Activated CD8-positive, alpha-beta memory T cell treated with anti-CD3 and anti-CD28 coated beads for 36 hours (primary cell): ENCODE measurements at regions not wholly inside any gene's neighbourhood (a gene's known extent, or its start where the extent isn't known, plus 50 kb on each side); places are given as distances from the start of the nearest gene placed in this dataset.

Experiments used
- CTCF ChIA-PET: fragments of 350-600 bp; sonication (Branson Sonifier 250); formaldehyde crosslinking; loops from one replicate; lab custom pipeline; 2021; ENCODE audit warnings: antibody characterized with exemption; lab: Charles Lee
- POLR2A ChIA-PET: fragments of 350-600 bp; sonication (Branson Sonifier 250); formaldehyde crosslinking; loops from one replicate; lab custom pipeline; 2021; ENCODE audit warnings: antibody characterized with exemption; lab: Charles Lee

- POLR2A ChIA-PET: no interaction called here
- CTCF ChIA-PET: no interaction called here
These were observed 163.0 kb upstream of the KAZN start for GRCh38 chr1:14435368-14436023.

DNA sequence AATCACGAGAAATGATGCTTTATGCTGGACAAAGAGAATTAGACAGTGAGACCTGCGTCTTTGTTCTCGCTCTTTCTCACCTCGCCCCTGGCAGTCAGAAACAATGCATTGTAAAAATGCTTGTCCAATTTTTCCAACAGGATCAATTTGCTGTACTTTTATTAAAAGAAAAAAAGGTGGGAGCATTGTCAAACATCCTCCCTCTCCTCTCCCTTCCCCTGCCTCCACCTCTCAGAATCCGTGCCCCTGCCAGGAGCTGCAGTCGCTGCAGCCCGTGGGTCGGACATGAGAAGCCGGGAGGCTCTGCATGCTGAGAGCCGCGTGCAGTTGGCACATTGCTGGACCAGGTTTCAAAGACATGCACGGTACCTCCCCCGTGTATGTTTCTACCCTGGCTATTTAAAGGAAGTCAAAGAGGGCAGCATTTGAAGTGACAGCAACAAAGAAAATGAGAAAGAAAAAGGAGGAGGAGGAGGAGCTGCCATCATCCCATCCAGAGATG, 161.0 kb upstream of the KAZN start:
- POLR2A ChIA-PET: no interaction called here
- CTCF ChIA-PET: no interaction called here

DNA sequence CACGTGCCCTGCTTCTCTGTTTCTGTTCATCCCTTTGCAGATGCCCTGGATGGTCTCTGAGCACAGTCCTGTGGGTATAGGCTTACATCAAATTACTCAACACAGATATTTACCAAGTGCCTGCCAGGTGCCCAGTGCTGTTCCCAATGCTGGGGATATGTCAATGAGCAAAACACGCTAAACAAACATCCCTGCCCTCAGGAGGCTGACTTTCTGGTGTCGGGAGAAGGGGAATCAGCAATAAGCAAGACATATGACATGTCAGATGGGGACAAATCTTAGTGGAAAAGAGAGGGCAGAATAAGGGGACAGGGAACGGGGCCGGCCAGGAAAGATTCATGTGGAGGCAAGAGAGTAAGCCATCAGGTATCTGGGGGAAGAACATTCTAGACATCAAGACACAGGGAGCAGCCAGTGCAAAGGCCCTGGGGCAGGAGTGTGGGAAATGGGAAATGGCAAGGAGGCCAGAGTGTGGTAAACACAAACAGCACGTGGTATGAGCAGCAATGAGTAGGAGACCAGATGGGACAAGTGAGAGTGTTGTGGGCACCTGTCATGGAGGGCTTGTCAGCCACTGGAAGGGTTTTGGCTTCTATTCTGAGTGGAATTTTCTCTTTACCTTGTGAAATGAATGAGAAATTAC, 160.2 kb upstream of the KAZN start:
- ChIA-PET POLR2A (no interaction called here), CTCF (no interaction called here)

GRCh38 chr1:14439015-14439414, 159.5 kb upstream of the KAZN start:
- CTCF ChIA-PET: no interaction called here
- POLR2A ChIA-PET: no interaction called here

DNA sequence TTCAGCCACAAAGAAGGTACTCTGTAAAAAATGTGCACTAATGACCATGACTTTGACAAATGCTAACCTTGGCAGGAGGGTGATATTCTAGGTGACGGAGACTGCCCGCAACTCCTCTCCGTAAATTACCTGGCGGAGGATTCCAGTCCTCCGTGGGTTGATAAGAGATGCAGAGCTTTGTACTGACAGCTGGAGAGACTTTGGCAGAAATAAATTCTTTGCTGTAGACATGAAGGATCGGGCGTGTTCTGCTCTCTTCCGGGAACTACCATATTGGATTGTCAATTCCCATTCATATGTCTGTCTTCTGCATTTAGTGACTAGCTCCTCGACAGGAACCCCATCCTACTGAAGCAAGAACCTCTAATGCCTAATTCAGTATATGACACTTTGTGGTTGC, 158.3 kb upstream of the KAZN start:
- CTCF ChIA-PET: no interaction called here
- POLR2A ChIA-PET: no interaction called here

DNA sequence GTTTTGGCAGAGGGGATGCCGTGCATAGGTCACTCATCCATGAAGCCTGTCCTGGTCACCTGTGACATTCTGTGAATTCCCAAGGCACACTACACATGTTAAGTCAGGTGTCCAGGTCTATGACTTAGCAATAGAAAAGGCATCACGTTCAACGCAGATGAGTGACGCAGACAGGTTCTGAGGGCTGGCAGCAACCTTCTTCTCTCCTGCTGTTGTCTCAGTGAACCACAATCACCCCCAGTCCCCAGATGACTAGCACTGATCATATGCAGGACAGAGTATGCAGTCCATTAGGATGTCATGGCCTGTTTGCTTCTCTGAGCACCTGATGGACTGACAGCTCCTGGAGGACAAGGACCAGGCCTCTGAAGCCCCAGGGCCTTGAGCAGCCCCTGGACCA, 157.8 kb upstream of the KAZN start:
- POLR2A ChIA-PET: no interaction called here

GRCh38 chr1:14441302-14441741, 157.2 kb upstream of the KAZN start:
- CTCF ChIA-PET: no interaction called here

More for the DNA sequence above, 157.8 kb upstream of the KAZN start:
- CTCF ChIA-PET: no interaction called here

GRCh38 chr1:14442669-14443068, 155.8 kb upstream of the KAZN start:
- ChIA-PET CTCF (no interaction called here), POLR2A (no interaction called here)

More at GRCh38 chr1:14441302-14441741, 157.2 kb upstream of the KAZN start:
- POLR2A ChIA-PET: no interaction called here

DNA sequence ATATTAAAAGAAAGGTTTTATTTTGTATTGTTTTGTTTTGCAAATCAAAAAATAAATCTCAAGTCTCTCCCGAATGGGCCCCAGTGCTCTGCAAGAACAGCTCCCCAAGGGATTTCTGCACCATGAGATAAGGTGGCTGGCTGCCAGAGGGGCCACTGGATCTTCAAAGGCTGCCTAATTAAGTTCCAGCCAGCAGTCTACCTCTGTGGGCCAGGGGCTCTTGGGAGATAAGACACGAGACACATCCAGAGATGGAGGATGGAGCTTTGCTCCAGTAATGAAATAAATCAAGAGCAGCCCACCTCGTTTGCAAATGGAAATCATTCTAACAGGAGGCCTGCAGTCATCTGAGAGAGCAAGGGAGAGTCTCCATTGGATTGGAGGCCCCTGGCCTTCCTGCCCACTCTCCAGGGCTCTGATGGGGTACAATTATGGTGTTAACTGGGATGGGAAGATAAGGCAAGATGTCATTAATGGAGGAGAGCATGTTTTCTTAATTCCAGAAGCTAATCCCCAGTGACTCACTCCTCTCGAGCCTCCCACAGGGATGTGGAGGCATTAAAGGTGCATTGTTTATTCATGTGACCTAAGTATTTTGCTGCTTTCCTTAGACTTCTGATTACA, 155.2 kb upstream of the KAZN start:
- CTCF ChIA-PET: no interaction called here
- POLR2A ChIA-PET: no interaction called here

DNA sequence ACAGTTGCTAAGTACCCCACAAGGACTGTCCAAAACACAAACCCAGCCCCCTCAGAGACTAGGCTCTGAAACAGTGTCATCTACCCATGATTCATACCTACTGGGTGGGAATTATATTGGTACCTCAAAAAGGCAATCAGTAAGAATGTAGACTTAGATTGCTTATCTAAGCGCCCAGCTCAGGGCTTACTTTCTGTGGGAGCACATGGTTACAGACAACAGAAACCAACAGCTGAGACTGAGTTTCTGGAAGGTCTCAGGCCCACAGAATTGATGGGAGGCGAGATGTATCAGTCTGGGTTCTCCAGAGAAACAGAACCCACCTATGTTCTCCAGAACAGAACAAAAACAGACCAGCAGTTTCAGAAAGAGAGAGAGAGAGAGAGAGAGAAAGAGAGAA, 147.3 kb upstream of the KAZN start:
- POLR2A ChIA-PET: no interaction called here
- CTCF ChIA-PET: no interaction called here

DNA sequence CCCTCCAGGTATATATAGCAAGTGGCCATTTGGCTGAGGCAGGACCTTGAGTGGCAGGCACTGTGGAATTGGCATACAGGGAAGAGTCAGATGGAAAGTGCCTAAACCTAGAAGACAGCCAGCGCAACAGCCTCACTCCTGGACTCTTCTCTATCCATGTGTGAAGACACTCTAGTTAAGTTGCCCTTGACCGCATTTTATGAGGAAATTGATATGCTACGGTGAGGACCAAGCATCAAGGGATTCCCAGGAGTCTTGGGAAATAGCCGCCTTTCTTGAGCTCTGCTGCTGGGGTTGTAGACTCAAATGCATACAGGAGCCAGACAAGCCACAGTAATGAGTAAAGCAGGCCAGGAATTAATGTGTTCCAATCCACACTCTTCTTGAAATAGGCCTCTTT, 145.9 kb upstream of the KAZN start:
- ChIA-PET CTCF (no interaction called here), POLR2A (no interaction called here)

DNA sequence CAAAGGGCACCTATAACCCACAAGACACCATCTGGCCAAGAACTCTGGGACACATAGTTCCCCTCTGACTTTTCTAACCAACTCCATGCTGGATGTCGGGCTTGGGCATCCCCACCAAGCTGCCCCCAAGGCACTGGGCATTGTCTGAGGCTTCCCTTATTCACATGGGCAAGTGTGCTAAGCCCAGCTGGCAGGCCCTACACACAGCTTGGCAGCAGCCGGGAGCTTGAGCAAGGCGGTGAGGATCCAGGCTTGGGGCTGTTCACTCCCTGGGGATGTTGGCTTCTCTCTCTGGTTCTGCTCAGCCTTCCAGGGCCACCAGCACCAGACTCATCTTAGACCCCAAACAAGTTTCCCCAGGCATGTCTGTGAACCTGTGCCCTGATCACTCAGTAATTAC, 138.3 kb upstream of the KAZN start:
- ChIA-PET CTCF (no interaction called here), POLR2A (no interaction called here)

- POLR2A ChIA-PET: no interaction called here
- CTCF ChIA-PET: no interaction called here
These were observed 135.6 kb upstream of the KAZN start for GRCh38 chr1:14462851-14463250.

GRCh38 chr1:14466006-14466405, 132.5 kb upstream of the KAZN start:
- ChIA-PET POLR2A (no interaction called here), CTCF (no interaction called here)

GRCh38 chr1:14467112-14467511, 131.4 kb upstream of the KAZN start:
- POLR2A ChIA-PET: no interaction called here
- CTCF ChIA-PET: no interaction called here

DNA sequence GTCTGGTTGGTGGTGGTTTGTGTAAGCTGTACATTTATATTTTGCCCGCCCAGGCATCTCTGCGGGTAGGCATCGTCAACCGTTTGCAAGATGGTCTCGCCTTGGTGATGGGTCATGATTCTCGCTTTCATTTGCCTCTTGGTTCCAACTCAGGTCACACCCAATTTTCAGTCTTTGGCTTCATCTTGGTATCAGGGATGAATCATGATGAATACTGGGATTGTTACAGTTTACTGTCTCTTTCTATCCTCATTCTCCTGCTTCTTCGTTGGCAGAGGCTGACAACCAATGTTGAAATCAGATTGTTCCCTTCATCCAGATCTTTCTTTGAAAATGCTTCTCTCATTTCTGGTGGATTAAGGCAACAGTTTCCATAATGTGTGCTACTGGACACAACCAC, 129.7 kb upstream of the KAZN start:
- ChIA-PET POLR2A (no interaction called here), CTCF (no interaction called here)

DNA sequence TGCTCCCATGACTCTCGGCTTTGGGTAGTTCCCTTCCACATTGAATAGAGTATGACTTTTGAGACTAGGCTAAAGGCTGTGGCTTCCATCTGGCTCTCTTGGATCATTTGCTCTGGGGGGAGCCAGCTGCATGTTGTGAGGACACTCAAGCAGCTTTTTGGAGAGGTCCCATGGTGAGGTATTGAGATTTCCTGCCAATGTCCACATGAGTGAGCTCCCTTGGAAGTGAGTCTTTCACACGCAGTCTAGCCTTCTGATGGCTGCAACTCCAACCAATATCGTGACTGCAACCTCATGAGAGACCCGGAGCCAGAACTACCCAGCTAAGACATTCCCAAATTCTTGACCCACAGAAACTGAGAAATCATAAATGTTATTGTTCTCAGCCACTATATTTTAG, 127.7 kb upstream of the KAZN start:
- ChIA-PET CTCF (no interaction called here), POLR2A (no interaction called here)

- ChIA-PET POLR2A (no interaction called here), CTCF (no interaction called here)
These were observed 123.6 kb upstream of the KAZN start for GRCh38 chr1:14474856-14475255.

GRCh38 chr1:14476170-14476955, 122.1 kb upstream of the KAZN start:
- ChIA-PET CTCF (no interaction called here), POLR2A (no interaction called here)

GRCh38 chr1:14478120-14478519, 120.4 kb upstream of the KAZN start:
- POLR2A ChIA-PET: no interaction called here

More at GRCh38 chr1:14478120-14478519, 120.4 kb upstream of the KAZN start:
- CTCF ChIA-PET: no interaction called here
